Progenitor cell of endocrine pancreas (in vitro differentiated cells): ENCODE measurements at regions not wholly inside any gene's neighbourhood (a gene's known extent, or its start where the extent isn't known, plus 50 kb on each side); places are given as distances from the start of the nearest gene placed in this dataset.

ENCODE experiments used
- DNase-seq: peaks from one replicate; pipeline ENCODE4 v3.0.0; 2021; ENCODE audit warnings: low spot score; ENCODE audit not compliant: unreplicated experiment
- H3K27ac Mint-ChIP-seq: 2 replicates; pipeline ENCODE4 v1.8.0; 2021; ENCODE audit warnings: mild to moderate bottlenecking, moderate library complexity, mixed read lengths
- H3K27me3 Mint-ChIP-seq: 2 replicates; pipeline ENCODE4 v1.8.0; 2021; ENCODE audit warnings: mixed read lengths
- H3K36me3 Mint-ChIP-seq: 2 replicates; pipeline ENCODE4 v1.8.0; 2022; ENCODE audit warnings: mixed read lengths; ENCODE audit not compliant: insufficient read depth
- H3K4me1 Mint-ChIP-seq: 2 replicates; pipeline ENCODE4 v1.8.0; 2021; ENCODE audit warnings: low read depth, mixed read lengths
- H3K4me3 Mint-ChIP-seq: 2 replicates; pipeline ENCODE4 v1.8.0; 2021; ENCODE audit warnings: low read depth, mild to moderate bottlenecking, moderate library complexity, mixed read lengths
- H3K9me3 Mint-ChIP-seq: 2 replicates; pipeline ENCODE4 v1.8.0; 2021; ENCODE audit warnings: low read depth, mixed read lengths
- TF ChIP-seq, protein P1 (sequence below): fragments of 200-600 bp; sonication (generic); IDR thresholded peaks from one replicate; pipeline ENCODE4 v1.5.0; 2021; ENCODE audit warnings: antibody characterized with exemption, mild to moderate bottlenecking; ENCODE audit not compliant: unreplicated experiment

DNA sequence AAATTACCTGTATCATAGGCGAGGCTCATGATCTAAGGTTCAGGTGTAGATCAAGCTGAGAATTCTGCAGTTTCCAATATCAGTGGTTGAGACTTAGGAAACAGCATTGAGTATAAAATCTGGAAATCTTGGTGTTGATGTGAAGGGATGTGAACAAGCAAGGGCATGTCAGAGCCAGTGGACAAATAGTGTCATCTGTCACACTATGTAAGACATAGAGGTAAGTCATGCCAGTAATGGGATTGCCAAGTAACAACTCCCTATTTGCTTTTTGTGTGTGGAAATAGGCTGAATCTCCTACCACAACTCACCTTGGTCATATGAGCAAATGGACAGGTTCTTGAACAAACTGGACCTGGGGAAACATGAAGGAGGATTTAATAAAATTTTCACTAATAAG, 334.5 kb upstream of the EMCN start:
- Mint-ChIP-seq H3K4me3 (no peak overlapping the region), H3K36me3 (no peaks in the 10 kb centered on the region)

GRCh38 chr4:100849319-100849718, 331.5 kb upstream of the EMCN start:
- no peak overlapping the region for H3K4me3 Mint-ChIP-seq
- H3K9me3 Mint-ChIP-seq: no peaks in the 10 kb centered on the region
- H3K36me3 Mint-ChIP-seq: no peaks in the 10 kb centered on the region
- no peak for DNase-seq
- TF ChIP-seq, protein P1, sequence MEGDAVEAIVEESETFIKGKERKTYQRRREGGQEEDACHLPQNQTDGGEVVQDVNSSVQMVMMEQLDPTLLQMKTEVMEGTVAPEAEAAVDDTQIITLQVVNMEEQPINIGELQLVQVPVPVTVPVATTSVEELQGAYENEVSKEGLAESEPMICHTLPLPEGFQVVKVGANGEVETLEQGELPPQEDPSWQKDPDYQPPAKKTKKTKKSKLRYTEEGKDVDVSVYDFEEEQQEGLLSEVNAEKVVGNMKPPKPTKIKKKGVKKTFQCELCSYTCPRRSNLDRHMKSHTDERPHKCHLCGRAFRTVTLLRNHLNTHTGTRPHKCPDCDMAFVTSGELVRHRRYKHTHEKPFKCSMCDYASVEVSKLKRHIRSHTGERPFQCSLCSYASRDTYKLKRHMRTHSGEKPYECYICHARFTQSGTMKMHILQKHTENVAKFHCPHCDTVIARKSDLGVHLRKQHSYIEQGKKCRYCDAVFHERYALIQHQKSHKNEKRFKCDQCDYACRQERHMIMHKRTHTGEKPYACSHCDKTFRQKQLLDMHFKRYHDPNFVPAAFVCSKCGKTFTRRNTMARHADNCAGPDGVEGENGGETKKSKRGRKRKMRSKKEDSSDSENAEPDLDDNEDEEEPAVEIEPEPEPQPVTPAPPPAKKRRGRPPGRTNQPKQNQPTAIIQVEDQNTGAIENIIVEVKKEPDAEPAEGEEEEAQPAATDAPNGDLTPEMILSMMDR: no peak
- no peak overlapping the region for H3K27ac Mint-ChIP-seq
- no peaks in the 10 kb centered on the region for H3K4me1 Mint-ChIP-seq
- no peaks in the 10 kb centered on the region for H3K27me3 Mint-ChIP-seq

More for the DNA sequence above, 334.5 kb upstream of the EMCN start:
- TF ChIP-seq, protein P1: no peak
- DNase-seq: no peak
- Mint-ChIP-seq H3K9me3 (no peaks in the 10 kb centered on the region), H3K27me3 (no peaks in the 10 kb centered on the region), H3K27ac (no peak overlapping the region), H3K4me1 (no peaks in the 10 kb centered on the region)

- no peak overlapping the region for H3K27ac Mint-ChIP-seq
- H3K36me3 Mint-ChIP-seq: no peaks in the 10 kb centered on the region
- no peaks in the 10 kb centered on the region for H3K9me3 Mint-ChIP-seq
- no peak for DNase-seq
- H3K4me1 Mint-ChIP-seq: no peaks in the 10 kb centered on the region
- no peak overlapping the region for H3K4me3 Mint-ChIP-seq
- no peaks in the 10 kb centered on the region for H3K27me3 Mint-ChIP-seq
- TF ChIP-seq, protein P1: no peak
Measured at GRCh38 chr4:100848841-100849240, 331.0 kb upstream of the EMCN start.

- DNase-seq: no peak
- no peaks in the 10 kb centered on the region for H3K4me1 Mint-ChIP-seq
- TF ChIP-seq, protein P1: no peak
- peaks cover 3% of the 10 kb centered on the region for H3K9me3 Mint-ChIP-seq
- no peaks in the 10 kb centered on the region for H3K36me3 Mint-ChIP-seq
- H3K4me3 Mint-ChIP-seq: no peak overlapping the region
- no peaks in the 10 kb centered on the region for H3K27me3 Mint-ChIP-seq
- H3K27ac Mint-ChIP-seq: no peak overlapping the region
Measured at GRCh38 chr4:100843910-100844309, 326.1 kb upstream of the EMCN start.

GRCh38 chr4:100842856-100843255, 325.0 kb upstream of the EMCN start:
- Mint-ChIP-seq H3K36me3 (no peaks in the 10 kb centered on the region), H3K27ac (no peak overlapping the region), H3K4me1 (no peaks in the 10 kb centered on the region), H3K4me3 (no peak overlapping the region), H3K27me3 (no peaks in the 10 kb centered on the region), H3K9me3 (peaks cover 3% of the 10 kb centered on the region)
- TF ChIP-seq, protein P1: no peak
- no peak for DNase-seq
